OCI-LY7 (cell line): ENCODE measurements at regions not wholly inside any gene's neighbourhood (a gene's known extent, or its start where the extent isn't known, plus 50 kb on each side); places are given as distances from the start of the nearest gene placed in this dataset.

Source experiments
- BruUV-seq: library from RNA; stranded (reverse); fragments of 400-500 nt; replicated peaks from 2 replicates; lab custom pipeline; 2021; lab: Mats Ljungman, UMichigan
- CTCF ChIA-PET: fragments of 300-600 bp; sonication (Branson Sonifier 250); formaldehyde crosslinking; loops from one replicate; lab custom pipeline; 2022; ENCODE audit warnings: antibody characterized with exemption; ENCODE audit not compliant: unreplicated experiment; lab: Charles Lee
- POLR2A ChIA-PET: fragments of 300-600 bp; sonication (Branson Sonifier 250); formaldehyde crosslinking; loops from one replicate; lab custom pipeline; 2022; ENCODE audit warnings: antibody characterized with exemption; lab: Charles Lee
- DNase-seq: peaks from one replicate; pipeline ENCODE4 v3.0.0-alpha.2; 2015; ENCODE audit warnings: low spot score
- H2AFZ ChIP-seq: fragments of 200-600 bp; sonication (generic), shearing (Covaris generic); 2 replicates; pipeline ENCODE4 v1.6.1; 2014; ENCODE audit warnings: mild to moderate bottlenecking, antibody characterized with exemption, low read length, moderate library complexity
- H3K27ac ChIP-seq: fragments of 200-600 bp; sonication (generic); 2 replicates; pipeline ENCODE4 v1.5.1; 2014; ENCODE audit warnings: mixed run types, low read depth, mild to moderate bottlenecking, moderate library complexity, low read length, inconsistent platforms; ENCODE audit not compliant: poor library complexity, severe bottlenecking
- H3K36me3 ChIP-seq: fragments of 200-600 bp; sonication (generic); 2 replicates; pipeline ENCODE4 v1.6.1; 2014; ENCODE audit warnings: mild to moderate bottlenecking, antibody characterized with exemption, low read length, moderate library complexity, mixed read lengths; ENCODE audit not compliant: insufficient read depth
- H3K4me1 ChIP-seq: fragments of 200-600 bp; sonication (generic); 2 replicates; pipeline ENCODE4 v1.5.1; 2014; ENCODE audit warnings: mild to moderate bottlenecking, low read length; ENCODE audit not compliant: insufficient read depth, poor library complexity, severe bottlenecking
- H3K4me2 ChIP-seq: fragments of 200-600 bp; sonication (generic); 2 replicates; pipeline ENCODE4 v1.6.1; 2014; ENCODE audit warnings: mild to moderate bottlenecking, low read length
- H3K4me3 ChIP-seq: fragments of 200-600 bp; sonication (generic); 2 replicates; pipeline ENCODE4 v1.5.1; 2014; ENCODE audit warnings: mild to moderate bottlenecking, low read depth, low read length; ENCODE audit not compliant: poor library complexity, severe bottlenecking
- H3K79me2 ChIP-seq: fragments of 200-600 bp; sonication (generic); 2 replicates; pipeline ENCODE4 v1.6.1; 2016; ENCODE audit warnings: low read depth, mild to moderate bottlenecking, low read length, moderate library complexity, mixed read lengths; ENCODE audit not compliant: insufficient read depth
- H3K9me2 ChIP-seq: fragments of 200-600 bp; sonication (generic); 2 replicates; pipeline ENCODE4 v1.6.1; 2016; ENCODE audit warnings: mild to moderate bottlenecking, low read length, mixed read lengths; ENCODE audit not compliant: insufficient read depth
- H3K9me3 ChIP-seq: fragments of 200-600 bp; sonication (generic); 2 replicates; pipeline ENCODE4 v1.6.1; 2014; ENCODE audit warnings: mild to moderate bottlenecking, mixed run types, low read length, mixed read lengths
- H4K20me1 ChIP-seq: fragments of 200-600 bp; sonication (generic); 2 replicates; pipeline ENCODE4 v1.6.1; 2014; ENCODE audit warnings: mild to moderate bottlenecking, antibody characterized with exemption, low read length, moderate library complexity, mixed read lengths; ENCODE audit not compliant: insufficient read depth
- CTCF ChIP-seq: fragments of 200-600 bp; sonication (generic); conservative IDR thresholded peaks from 2 replicates; pipeline ENCODE4 v1.5.1; 2014; ENCODE audit warnings: mild to moderate bottlenecking, antibody characterized with exemption, low read length, moderate library complexity, mixed read lengths
- EZH2phosphoT487 ChIP-seq: fragments of 200-600 bp; sonication (generic); IDR thresholded peaks from 2 replicates; pipeline ENCODE4 v1.6.1; 2018; ENCODE audit warnings: low read depth, borderline replicate concordance, mild to moderate bottlenecking, mixed run types, antibody characterized with exemption, low read length, moderate library complexity, mixed read lengths
- intact Hi-C: fragments of 100-400 bp; cut with micrococcal nuclease; formaldehyde crosslinking; loops from one replicate; pipeline ENCODE4 v1.10.0; 2022; ENCODE audit not compliant: unreplicated experiment

- Histone ChIP-seq H3K36me3 (no peaks in the 10 kb centered on the region), H3K9me3 (no peaks in the 10 kb centered on the region), H2AFZ (no peak overlapping the region), H3K4me2 (no peak overlapping the region), H3K79me2 (no peaks in the 10 kb centered on the region), H3K9me2 (no peaks in the 10 kb centered on the region), H3K4me1 (no peaks in the 10 kb centered on the region), H4K20me1 (no peaks in the 10 kb centered on the region), H3K4me3 (no peak overlapping the region), H3K27ac (no peak overlapping the region)
- intact Hi-C loops, result no loop called here
- POLR2A ChIA-PET, result no interaction called here
- DNase-seq, result no peak
- TF ChIP-seq EZH2phosphoT487 (no peak), CTCF (no peak)
- no TSS peak for BruUV-seq
- CTCF ChIA-PET, result no interaction called here
Observed at GRCh38 chr10:36388166-36388565, 737.2 kb upstream of the ANKRD30A start.

GRCh38 chr10:36385693-36386092 lies 739.7 kb upstream of the ANKRD30A start:
- no peaks in the 10 kb centered on the region for H3K9me3 ChIP-seq
- ChIA-PET CTCF (no interaction called here), POLR2A (interaction anchor here (0.6 to 0.7 kb wide), 4 partner anchors 54 to 1752 kb away, joined by 3 to 4 read pairs (median 3); no protein-coding TSS in a partner anchor)
- no peak overlapping the region for H2AFZ ChIP-seq
- no peak overlapping the region for H3K4me3 ChIP-seq
- no peaks in the 10 kb centered on the region for H3K79me2 ChIP-seq
- DNase-seq, result no peak
- BruUV-seq, result no TSS peak
- intact Hi-C loops, result no loop called here
- H3K36me3 ChIP-seq, result no peaks in the 10 kb centered on the region
- no peak overlapping the region for H3K27ac ChIP-seq
- no peaks in the 10 kb centered on the region for H4K20me1 ChIP-seq
- no peaks in the 10 kb centered on the region for H3K9me2 ChIP-seq
- TF ChIP-seq CTCF (no peak), EZH2phosphoT487 (no peak)
- H3K4me2 ChIP-seq, result no peak overlapping the region
- H3K4me1 ChIP-seq, result no peaks in the 10 kb centered on the region

- Histone ChIP-seq H3K79me2 (no peaks in the 10 kb centered on the region), H3K9me3 (no peaks in the 10 kb centered on the region), H3K9me2 (no peaks in the 10 kb centered on the region), H3K4me3 (no peak overlapping the region), H2AFZ (no peak overlapping the region), H3K36me3 (no peaks in the 10 kb centered on the region), H4K20me1 (no peaks in the 10 kb centered on the region), H3K4me1 (no peaks in the 10 kb centered on the region), H3K27ac (no peak overlapping the region), H3K4me2 (no peak overlapping the region)
- no peak for TF ChIP-seq EZH2phosphoT487
- no peak for TF ChIP-seq CTCF
- no peak for DNase-seq
- ChIA-PET POLR2A (interaction anchor here (1.1 kb wide), 1 partner anchor 8 kb away, joined by 3 read pairs; no protein-coding TSS in a partner anchor), CTCF (no interaction called here)
- intact Hi-C loops, result no loop called here
- no TSS peak for BruUV-seq
Observed at GRCh38 chr10:36383349-36383748, 741.3 kb upstream of the FZD8 start.
